ENCODE measurements at regions not wholly inside any gene's neighbourhood (a gene's known extent, or its start where the extent isn't known, plus 50 kb on each side); places are given as distances from the start of the nearest gene placed in this dataset.

GRCh38 chr4:110770353-110770752 is 147.5 kb upstream of the PITX2 start (continued):
- TF ChIP-seq REST (IDR thresholded peaks at IDR 0.05; ENCODE audit: borderline replicate concordance) (no peak), REST (CRISPR knock-in tag; IDR thresholded peaks at IDR 0.05; ENCODE audit: low read depth) (no peak), NFYB (IDR thresholded peaks at IDR 0.05; ENCODE audit: extremely low read depth, insufficient read length) (no peak), BACH1 (tag; IDR thresholded peaks at IDR 0.05) (no peak)
